ENCODE measurements at regions not wholly inside any gene's neighbourhood (a gene's known extent, or its start where the extent isn't known, plus 50 kb on each side); places are given as distances from the start of the nearest gene placed in this dataset.

GRCh38 chr2:173630425-173631126 lies 275.9 kb downstream of the CDCA7 start:
- TF ChIP-seq, protein P1, sequence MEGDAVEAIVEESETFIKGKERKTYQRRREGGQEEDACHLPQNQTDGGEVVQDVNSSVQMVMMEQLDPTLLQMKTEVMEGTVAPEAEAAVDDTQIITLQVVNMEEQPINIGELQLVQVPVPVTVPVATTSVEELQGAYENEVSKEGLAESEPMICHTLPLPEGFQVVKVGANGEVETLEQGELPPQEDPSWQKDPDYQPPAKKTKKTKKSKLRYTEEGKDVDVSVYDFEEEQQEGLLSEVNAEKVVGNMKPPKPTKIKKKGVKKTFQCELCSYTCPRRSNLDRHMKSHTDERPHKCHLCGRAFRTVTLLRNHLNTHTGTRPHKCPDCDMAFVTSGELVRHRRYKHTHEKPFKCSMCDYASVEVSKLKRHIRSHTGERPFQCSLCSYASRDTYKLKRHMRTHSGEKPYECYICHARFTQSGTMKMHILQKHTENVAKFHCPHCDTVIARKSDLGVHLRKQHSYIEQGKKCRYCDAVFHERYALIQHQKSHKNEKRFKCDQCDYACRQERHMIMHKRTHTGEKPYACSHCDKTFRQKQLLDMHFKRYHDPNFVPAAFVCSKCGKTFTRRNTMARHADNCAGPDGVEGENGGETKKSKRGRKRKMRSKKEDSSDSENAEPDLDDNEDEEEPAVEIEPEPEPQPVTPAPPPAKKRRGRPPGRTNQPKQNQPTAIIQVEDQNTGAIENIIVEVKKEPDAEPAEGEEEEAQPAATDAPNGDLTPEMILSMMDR (IDR thresholded peaks at IDR 0.05; ENCODE audit: low read depth, low read length, poor library complexity, severe bottlenecking): no peak
- TF ChIP-seq EZH2phosphoT487 (IDR thresholded peaks at IDR 0.05; ENCODE audit: borderline replicate concordance, low read length): no peak
